ENCODE measurements at regions not wholly inside any gene's neighbourhood (a gene's known extent, or its start where the extent isn't known, plus 50 kb on each side); places are given as distances from the start of the nearest gene placed in this dataset.

DNA sequence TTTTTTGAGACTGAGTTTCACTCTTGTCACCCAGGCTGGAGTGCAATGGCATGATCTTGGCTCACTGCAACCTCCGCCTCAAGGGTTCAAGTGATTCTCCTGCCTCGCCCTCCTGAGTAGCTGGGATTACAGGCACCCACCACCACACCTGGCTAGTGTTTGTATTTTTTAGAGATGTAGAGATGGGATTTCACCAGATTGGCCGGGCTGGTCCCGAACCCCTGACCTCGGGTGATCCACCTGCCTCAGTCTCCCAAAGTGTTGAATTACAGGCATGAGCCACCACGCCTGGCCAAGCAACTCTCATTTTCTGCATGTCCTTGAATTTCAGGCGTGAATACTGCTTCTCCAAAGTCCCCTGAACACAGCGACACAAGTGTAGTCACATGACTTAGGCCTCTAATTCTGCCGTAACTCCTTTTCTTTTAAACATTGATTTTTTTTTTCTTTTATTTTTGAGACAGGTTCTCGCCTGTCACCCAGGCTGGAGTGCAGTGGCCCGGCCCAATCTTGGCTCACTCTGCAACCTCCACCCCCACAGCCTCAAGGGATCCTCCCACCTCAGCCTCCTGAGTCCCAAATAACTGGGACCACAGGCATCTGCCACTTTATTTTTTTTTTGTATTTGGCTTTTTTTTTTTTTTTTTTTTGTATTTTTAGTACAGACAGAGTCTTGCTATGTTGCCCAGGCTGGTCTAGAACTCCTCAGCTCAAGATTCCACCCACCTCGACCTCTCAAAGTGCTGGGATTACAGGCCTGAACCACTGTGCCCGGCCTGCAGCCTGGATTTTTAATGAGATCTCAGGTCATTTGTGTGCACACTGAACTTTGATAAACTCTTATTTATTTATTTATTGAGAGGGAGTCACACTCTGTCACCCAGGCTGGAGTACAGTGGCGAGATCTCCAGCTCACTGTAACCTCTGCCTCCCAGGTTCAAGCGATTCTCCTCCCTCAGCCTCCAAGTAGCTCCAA, 124.6 kb downstream of the KCNJ18 start (continued):
- TF ChIP-seq, protein P1, sequence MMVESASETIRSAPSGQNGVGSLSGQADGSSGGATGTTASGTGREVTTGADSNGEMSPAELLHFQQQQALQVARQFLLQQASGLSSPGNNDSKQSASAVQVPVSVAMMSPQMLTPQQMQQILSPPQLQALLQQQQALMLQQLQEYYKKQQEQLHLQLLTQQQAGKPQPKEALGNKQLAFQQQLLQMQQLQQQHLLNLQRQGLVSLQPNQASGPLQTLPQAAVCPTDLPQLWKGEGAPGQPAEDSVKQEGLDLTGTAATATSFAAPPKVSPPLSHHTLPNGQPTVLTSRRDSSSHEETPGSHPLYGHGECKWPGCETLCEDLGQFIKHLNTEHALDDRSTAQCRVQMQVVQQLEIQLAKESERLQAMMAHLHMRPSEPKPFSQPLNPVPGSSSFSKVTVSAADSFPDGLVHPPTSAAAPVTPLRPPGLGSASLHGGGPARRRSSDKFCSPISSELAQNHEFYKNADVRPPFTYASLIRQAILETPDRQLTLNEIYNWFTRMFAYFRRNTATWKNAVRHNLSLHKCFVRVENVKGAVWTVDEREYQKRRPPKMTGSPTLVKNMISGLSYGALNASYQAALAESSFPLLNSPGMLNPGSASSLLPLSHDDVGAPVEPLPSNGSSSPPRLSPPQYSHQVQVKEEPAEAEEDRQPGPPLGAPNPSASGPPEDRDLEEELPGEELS (CRISPR knock-in tag; IDR thresholded peaks at IDR 0.05), result no peak
- TF ChIP-seq, protein P2, sequence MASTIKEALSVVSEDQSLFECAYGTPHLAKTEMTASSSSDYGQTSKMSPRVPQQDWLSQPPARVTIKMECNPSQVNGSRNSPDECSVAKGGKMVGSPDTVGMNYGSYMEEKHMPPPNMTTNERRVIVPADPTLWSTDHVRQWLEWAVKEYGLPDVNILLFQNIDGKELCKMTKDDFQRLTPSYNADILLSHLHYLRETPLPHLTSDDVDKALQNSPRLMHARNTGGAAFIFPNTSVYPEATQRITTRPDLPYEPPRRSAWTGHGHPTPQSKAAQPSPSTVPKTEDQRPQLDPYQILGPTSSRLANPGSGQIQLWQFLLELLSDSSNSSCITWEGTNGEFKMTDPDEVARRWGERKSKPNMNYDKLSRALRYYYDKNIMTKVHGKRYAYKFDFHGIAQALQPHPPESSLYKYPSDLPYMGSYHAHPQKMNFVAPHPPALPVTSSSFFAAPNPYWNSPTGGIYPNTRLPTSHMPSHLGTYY (CRISPR knock-in tag; IDR thresholded peaks at IDR 0.05), result no peak
- TF ChIP-seq ZNF138 (CRISPR knock-in tag; conservative IDR thresholded peaks at IDR 0.05) (no peak), ZBTB21 (CRISPR knock-in tag; IDR thresholded peaks at IDR 0.05; ENCODE audit: borderline replicate concordance) (no peak)

DNA sequence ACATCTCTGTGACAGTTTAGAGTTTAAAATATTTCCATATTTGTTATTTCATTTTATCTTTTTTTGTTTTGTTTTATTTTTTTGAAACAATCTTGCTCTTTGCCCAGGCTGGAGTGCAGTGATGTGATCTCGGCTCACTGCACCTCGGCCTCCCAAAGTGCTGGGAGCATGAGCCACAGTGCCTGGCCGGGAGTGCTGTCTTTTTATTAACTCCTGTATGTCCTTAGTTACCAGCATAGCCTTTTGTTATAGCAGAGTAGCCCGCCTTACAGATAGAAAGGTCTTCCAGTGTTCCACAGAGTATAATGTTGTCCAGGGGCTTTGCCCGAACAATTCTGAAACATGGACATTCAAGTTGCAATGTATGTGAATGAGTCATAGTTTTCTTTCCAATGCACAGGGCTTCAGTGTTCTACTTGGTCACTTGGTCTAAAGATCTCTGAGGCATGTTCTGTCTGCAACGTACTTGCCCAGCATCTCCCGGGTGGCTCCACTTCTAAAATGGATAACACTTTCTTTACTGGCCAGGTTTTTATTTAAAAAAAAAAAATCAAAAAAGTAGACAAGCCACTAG, 125.6 kb downstream of the KCNJ18 start:
- Mint-ChIP-seq H3K4me3 (no peak overlapping the region), H3K36me3 (peaks cover 44% of the 10 kb centered on the region), H3K4me1 (no peaks in the 10 kb centered on the region), H3K27ac (no peak overlapping the region), H3K27me3 (ENCODE audit: low read depth) (peaks cover 27% of the 10 kb centered on the region), H3K9me3 (peaks cover 30% of the 10 kb centered on the region)
- ChIA-PET CTCF (no interaction called here), POLR2A (no interaction called here)
- DNase-seq (ENCODE audit: low spot score), result no peak
- ATAC-seq, result no peak
- no peak for TF ChIP-seq ZNF396 (CRISPR knock-in tag; IDR thresholded peaks at IDR 0.05; ENCODE audit: borderline replicate concordance)
- TF ChIP-seq, protein P3, sequence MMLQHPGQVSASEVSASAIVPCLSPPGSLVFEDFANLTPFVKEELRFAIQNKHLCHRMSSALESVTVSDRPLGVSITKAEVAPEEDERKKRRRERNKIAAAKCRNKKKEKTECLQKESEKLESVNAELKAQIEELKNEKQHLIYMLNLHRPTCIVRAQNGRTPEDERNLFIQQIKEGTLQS (CRISPR knock-in tag; conservative IDR thresholded peaks at IDR 0.05), result no peak
- no peak for TF ChIP-seq TP53 (CRISPR knock-in tag; IDR thresholded peaks at IDR 0.05)
- TF ChIP-seq MXD4 (CRISPR knock-in tag; IDR thresholded peaks at IDR 0.05; ENCODE audit: borderline replicate concordance), result no peak
- TF ChIP-seq NR2C2 (CRISPR knock-in tag; IDR thresholded peaks at IDR 0.05), result no peak
- TF ChIP-seq, protein P4, sequence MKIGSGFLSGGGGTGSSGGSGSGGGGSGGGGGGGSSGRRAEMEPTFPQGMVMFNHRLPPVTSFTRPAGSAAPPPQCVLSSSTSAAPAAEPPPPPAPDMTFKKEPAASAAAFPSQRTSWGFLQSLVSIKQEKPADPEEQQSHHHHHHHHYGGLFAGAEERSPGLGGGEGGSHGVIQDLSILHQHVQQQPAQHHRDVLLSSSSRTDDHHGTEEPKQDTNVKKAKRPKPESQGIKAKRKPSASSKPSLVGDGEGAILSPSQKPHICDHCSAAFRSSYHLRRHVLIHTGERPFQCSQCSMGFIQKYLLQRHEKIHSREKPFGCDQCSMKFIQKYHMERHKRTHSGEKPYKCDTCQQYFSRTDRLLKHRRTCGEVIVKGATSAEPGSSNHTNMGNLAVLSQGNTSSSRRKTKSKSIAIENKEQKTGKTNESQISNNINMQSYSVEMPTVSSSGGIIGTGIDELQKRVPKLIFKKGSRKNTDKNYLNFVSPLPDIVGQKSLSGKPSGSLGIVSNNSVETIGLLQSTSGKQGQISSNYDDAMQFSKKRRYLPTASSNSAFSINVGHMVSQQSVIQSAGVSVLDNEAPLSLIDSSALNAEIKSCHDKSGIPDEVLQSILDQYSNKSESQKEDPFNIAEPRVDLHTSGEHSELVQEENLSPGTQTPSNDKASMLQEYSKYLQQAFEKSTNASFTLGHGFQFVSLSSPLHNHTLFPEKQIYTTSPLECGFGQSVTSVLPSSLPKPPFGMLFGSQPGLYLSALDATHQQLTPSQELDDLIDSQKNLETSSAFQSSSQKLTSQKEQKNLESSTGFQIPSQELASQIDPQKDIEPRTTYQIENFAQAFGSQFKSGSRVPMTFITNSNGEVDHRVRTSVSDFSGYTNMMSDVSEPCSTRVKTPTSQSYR (CRISPR knock-in tag; IDR thresholded peaks at IDR 0.05), result no peak
- no peak for TF ChIP-seq HMGA2 (CRISPR knock-in tag; IDR thresholded peaks at IDR 0.05)
- TF ChIP-seq, protein P5, sequence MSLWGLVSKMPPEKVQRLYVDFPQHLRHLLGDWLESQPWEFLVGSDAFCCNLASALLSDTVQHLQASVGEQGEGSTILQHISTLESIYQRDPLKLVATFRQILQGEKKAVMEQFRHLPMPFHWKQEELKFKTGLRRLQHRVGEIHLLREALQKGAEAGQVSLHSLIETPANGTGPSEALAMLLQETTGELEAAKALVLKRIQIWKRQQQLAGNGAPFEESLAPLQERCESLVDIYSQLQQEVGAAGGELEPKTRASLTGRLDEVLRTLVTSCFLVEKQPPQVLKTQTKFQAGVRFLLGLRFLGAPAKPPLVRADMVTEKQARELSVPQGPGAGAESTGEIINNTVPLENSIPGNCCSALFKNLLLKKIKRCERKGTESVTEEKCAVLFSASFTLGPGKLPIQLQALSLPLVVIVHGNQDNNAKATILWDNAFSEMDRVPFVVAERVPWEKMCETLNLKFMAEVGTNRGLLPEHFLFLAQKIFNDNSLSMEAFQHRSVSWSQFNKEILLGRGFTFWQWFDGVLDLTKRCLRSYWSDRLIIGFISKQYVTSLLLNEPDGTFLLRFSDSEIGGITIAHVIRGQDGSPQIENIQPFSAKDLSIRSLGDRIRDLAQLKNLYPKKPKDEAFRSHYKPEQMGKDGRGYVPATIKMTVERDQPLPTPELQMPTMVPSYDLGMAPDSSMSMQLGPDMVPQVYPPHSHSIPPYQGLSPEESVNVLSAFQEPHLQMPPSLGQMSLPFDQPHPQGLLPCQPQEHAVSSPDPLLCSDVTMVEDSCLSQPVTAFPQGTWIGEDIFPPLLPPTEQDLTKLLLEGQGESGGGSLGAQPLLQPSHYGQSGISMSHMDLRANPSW (CRISPR knock-in tag; conservative IDR thresholded peaks at IDR 0.05; ENCODE audit: low read depth), result no peak
